ENCODE measurements at regions not wholly inside any gene's neighbourhood (a gene's known extent, or its start where the extent isn't known, plus 50 kb on each side); places are given as distances from the start of the nearest gene placed in this dataset.
A peak's percentile ranks its signal among the peaks of the same experiment; 100 is the strongest.

DNA sequence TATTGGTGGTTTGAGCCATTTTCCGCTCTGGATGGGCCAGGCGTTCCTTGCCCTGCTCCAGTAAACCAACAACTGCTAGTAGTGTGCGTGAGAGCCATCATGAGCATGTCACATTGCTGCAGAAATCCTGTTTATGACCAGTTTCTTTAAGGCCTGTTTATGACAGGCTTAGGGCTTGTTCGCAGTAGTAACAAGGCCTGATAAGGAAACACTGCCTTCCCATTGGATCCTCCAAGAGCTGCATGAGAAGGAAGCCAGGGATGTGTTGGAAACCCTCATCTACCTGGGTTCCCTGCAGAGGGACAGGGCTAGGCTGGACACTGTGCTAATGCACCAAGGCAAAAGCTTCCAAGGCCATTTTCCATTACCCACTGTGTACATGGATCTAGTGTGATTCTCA, 153.9 kb downstream of the ZNF518B start:
- Mint-ChIP-seq H3K9me3 (no peaks in the 10 kb centered on the region), H3K27me3 (ENCODE audit: low read depth) (peaks cover 3% of the 10 kb centered on the region), H3K4me1 (no peaks in the 10 kb centered on the region), H3K36me3 (ENCODE audit: low read depth) (no peaks in the 10 kb centered on the region), H3K4me3 (no peak overlapping the region), H3K27ac (no peak overlapping the region)
- TF ChIP-seq CTCF (IDR thresholded peaks at IDR 0.05; ENCODE audit: unreplicated experiment in 3 of 3), result no peak

DNA sequence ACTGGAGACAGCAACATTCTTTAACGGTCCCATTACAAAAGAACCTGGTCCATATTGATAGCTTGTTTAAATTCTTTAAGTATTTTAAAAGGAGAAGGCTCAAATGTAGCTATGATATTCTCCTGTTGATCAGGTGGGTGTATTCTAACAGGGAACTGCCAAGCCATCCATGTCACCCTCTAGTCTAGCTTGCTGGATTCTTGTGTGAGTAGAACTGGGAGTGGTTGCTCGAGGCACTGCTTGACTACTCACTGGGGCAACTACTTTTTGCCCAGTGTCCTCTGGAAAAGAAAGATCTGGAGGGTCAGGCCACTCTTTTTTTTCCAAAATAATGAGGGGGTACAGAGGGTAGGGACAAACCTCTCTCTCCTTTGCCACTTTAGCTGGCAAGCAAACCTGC, 155.1 kb downstream of the ZNF518B start:
- H3K27me3 Mint-ChIP-seq (ENCODE audit: low read depth), result peaks cover 3% of the 10 kb centered on the region
- TF ChIP-seq CTCF (IDR thresholded peaks at IDR 0.05; ENCODE audit: unreplicated experiment in 3 of 3), result no peak
- no peaks in the 10 kb centered on the region for H3K9me3 Mint-ChIP-seq
- H3K27ac Mint-ChIP-seq, result no peak overlapping the region
- no peak overlapping the region for H3K4me3 Mint-ChIP-seq
- H3K36me3 Mint-ChIP-seq (ENCODE audit: low read depth), result no peaks in the 10 kb centered on the region
- peaks cover 3% of the 10 kb centered on the region for H3K4me1 Mint-ChIP-seq

DNA sequence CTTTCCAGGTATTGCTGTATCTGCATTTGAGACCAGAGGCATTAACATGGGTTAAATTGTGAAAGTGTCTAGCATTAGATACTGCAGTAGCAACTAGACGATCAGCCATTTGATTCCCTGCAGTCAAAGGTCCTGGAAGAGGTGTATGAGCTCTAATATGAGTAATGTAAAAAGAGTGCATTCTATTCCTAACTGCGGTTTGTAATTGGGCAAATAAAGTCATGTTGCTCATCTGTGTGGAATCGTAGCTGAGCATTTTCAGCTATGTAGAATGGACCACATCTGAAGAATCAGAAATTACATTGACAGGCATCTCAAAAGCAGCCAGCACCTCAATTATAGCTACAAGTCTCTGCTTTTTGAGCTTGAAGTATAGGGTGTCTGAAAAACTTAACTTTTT, 157.6 kb downstream of the ZNF518B start:
- Mint-ChIP-seq H3K4me1 (peaks cover 6% of the 10 kb centered on the region), H3K4me3 (no peak overlapping the region), H3K36me3 (ENCODE audit: low read depth) (no peaks in the 10 kb centered on the region), H3K27me3 (ENCODE audit: low read depth) (no peaks in the 10 kb centered on the region), H3K27ac (no peak overlapping the region), H3K9me3 (no peaks in the 10 kb centered on the region)
- TF ChIP-seq CTCF (IDR thresholded peaks at IDR 0.05; ENCODE audit: unreplicated experiment in 3 of 3), result no peak

- H3K4me3 Mint-ChIP-seq, result no peak overlapping the region
- no peaks in the 10 kb centered on the region for H3K9me3 Mint-ChIP-seq
These were observed 158.5 kb downstream of the ZNF518B start for GRCh38 chr4:10298681-10299080.

DNA sequence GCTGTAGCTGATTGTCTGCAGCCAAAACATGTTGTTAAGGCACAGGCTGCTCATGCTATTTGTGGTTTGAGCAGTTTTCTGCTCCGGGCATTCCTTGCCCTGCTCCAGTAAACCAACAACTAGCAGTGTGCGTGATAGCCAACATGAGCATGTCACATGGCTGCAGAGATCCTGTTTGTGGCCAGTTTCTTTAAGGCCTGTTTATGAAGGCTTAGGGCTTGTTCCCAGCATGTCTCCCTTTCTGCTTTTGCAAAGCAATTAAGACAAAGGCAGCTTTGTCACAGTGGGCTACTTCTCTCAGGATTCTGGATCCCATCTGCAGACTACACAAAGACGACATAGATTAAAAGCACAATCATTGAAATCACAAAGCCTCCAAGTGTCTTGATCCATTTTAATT, 160.5 kb downstream of the ZNF518B start:
- Mint-ChIP-seq H3K36me3 (ENCODE audit: low read depth) (no peaks in the 10 kb centered on the region), H3K9me3 (no peaks in the 10 kb centered on the region), H3K27ac (peak overlapping the region in 2 of 3 experiments; percentile 23 to 67), H3K4me3 (no peak overlapping the region), H3K4me1 (peaks cover 6% of the 10 kb centered on the region), H3K27me3 (ENCODE audit: low read depth) (peaks cover 6% of the 10 kb centered on the region)
- TF ChIP-seq CTCF (IDR thresholded peaks at IDR 0.05; ENCODE audit: unreplicated experiment in 3 of 3), result no peak

More at GRCh38 chr4:10298681-10299080, 158.5 kb downstream of the ZNF518B start:
- H3K27ac Mint-ChIP-seq, result no peak overlapping the region
- H3K27me3 Mint-ChIP-seq (ENCODE audit: low read depth), result no peaks in the 10 kb centered on the region
- no peaks in the 10 kb centered on the region for H3K36me3 Mint-ChIP-seq (ENCODE audit: low read depth)
- H3K4me1 Mint-ChIP-seq, result peaks cover 6% of the 10 kb centered on the region
- no peak for TF ChIP-seq CTCF (IDR thresholded peaks at IDR 0.05; ENCODE audit: unreplicated experiment in 3 of 3)

- Mint-ChIP-seq H3K4me1 (peaks cover 6% of the 10 kb centered on the region), H3K9me3 (no peaks in the 10 kb centered on the region), H3K27ac (no peak overlapping the region), H3K4me3 (no peak overlapping the region), H3K36me3 (ENCODE audit: low read depth) (no peaks in the 10 kb centered on the region), H3K27me3 (ENCODE audit: low read depth) (peaks cover 6% of the 10 kb centered on the region)
- TF ChIP-seq CTCF (IDR thresholded peaks at IDR 0.05; ENCODE audit: unreplicated experiment in 3 of 3), result no peak
These were observed 161.9 kb downstream of the ZNF518B start for GRCh38 chr4:10295301-10295700.
